ENCODE measurements at regions not wholly inside any gene's neighbourhood (a gene's known extent, or its start where the extent isn't known, plus 50 kb on each side); places are given as distances from the start of the nearest gene placed in this dataset.

DNA sequence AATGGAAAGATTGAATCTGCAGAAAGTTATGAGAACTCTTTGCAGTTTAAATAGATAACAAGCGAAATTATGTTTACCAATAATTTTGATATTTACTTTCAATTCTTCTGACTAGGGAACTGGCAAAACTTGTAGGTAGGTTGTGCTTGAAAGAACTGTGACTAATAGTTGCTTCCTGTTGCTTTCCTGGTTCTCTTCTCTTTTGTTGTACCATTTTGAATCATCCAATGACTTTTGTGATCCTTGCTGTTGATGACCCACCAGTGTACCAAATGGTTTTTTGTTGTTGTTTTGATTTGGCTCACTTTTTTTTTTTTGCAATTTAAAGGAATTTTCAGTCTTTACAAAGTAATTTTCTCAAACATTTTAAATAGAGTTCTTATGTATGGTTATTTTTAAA is 64.9 kb upstream of the DCBLD2 start:
- no peak for TF ChIP-seq CTCF (conservative IDR thresholded peaks at IDR 0.05; ENCODE audit: low read depth)
- no peak for DNase-seq (ENCODE audit: low spot score)
- POLR2A ChIA-PET (ENCODE audit: low non-redundant PET): no interaction called here
- no peak overlapping the region for H3K27ac ChIP-seq
- CTCF ChIA-PET: interaction anchor here (0.7 kb wide), 1 partner anchor 295 kb away, joined by 3 read pairs; no protein-coding TSS in a partner anchor

DNA sequence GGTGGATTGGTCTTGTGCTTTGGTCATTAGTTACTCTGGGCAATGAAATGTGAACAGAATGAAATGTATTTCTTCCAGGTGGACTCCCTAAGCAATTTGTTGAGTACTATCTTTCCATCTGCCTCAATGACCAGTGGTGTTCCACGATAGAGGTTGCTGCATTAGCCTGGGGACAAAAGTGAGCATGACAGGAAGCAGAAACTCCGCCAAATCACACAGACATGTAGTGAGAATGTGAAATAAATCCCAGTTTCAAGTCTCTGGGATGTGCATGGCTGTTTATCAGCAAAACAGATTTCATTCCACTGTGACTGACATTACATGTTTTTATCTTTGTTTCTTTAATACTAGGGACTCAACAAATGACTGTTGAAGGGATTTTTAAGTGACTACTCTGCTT is 63.3 kb upstream of the DCBLD2 start:
- CTCF ChIA-PET: no interaction called here
- no peak for TF ChIP-seq CTCF (conservative IDR thresholded peaks at IDR 0.05; ENCODE audit: low read depth)
- H3K27ac ChIP-seq: no peak overlapping the region
- no peak for DNase-seq (ENCODE audit: low spot score)
- POLR2A ChIA-PET (ENCODE audit: low non-redundant PET): no interaction called here

- POLR2A ChIA-PET (ENCODE audit: low non-redundant PET): interaction anchor here (0.6 kb wide), 1 partner anchor 8 kb away, joined by 3 read pairs; no protein-coding TSS in a partner anchor
- CTCF ChIA-PET: no interaction called here
- no peak for TF ChIP-seq CTCF (conservative IDR thresholded peaks at IDR 0.05; ENCODE audit: low read depth)
- no peak overlapping the region for H3K27ac ChIP-seq
- DNase-seq (ENCODE audit: low spot score): no peak
These were observed 62.1 kb upstream of the DCBLD2 start for GRCh38 chr3:98963546-98963945.

DNA sequence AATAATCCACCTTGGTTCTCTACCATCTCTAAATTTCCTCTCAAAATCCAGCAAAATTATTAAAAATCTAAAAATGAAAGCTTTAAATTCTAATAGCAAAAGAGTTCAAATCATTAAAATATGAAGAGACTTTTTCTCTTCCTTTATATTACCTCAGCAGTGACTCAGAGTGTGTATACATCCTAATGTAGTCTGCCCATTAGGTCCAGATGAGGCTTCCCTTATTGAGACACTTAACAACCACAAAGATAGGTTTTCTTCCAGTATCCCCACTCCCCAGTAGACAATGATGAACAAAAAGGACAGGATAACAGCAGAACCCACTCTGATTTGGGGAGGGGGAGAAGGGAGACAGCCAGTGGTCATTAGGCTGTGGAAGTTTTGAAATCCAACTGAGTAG is 61.5 kb upstream of the DCBLD2 start:
- no peak for TF ChIP-seq CTCF (conservative IDR thresholded peaks at IDR 0.05; ENCODE audit: low read depth)
- no peak for DNase-seq (ENCODE audit: low spot score)
- CTCF ChIA-PET: interaction anchor here (0.6 kb wide), 1 partner anchor 81 kb away, joined by 4 read pairs; no protein-coding TSS in a partner anchor
- H3K27ac ChIP-seq: no peak overlapping the region
- POLR2A ChIA-PET (ENCODE audit: low non-redundant PET): interaction anchor here (0.6 kb wide), 1 partner anchor 9 kb away, joined by 3 read pairs; no protein-coding TSS in a partner anchor

DNA sequence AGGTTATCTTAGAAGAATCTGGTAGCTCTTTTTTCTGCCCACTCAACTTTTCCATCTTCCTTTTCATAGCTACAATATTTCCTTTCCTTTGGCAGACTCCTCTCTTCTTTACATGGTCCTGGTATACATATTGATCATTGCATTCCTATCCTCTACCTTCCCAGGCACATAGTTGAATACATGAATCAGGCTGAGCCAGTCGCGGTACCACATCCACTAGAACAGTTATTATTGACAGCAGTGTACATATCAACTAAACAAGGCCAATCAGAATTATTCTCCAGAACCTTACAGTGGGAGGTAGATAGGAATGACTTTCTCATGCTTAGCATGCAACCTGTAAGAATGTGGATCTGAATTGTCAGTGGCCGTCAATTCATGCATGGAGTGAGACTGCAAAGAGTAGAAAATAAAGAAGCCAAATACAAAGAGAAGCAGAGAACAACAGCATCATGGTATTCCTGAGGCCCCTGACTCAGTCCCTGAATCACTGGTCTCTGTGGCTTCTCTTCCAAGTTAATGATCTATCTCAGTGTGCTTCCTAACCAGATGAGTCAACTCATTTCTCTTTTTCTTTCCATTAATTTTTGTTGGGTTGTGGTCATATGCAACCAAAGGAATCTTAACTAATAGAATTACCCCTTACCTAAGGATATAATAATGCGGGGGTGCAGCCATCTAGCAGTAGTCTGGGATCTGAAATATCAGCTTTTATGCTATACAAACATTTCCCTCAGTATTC is 60.9 kb upstream of the DCBLD2 start:
- CTCF ChIA-PET: interaction anchor here (0.6 to 0.7 kb wide), 2 partner anchors 80 to 405 kb away, joined by 3 to 4 read pairs; no protein-coding TSS in a partner anchor
- TF ChIP-seq CTCF (conservative IDR thresholded peaks at IDR 0.05; ENCODE audit: low read depth): no peak
- H3K27ac ChIP-seq: no peak overlapping the region
- POLR2A ChIA-PET (ENCODE audit: low non-redundant PET): no interaction called here
- peak; percentile 77 for DNase-seq (ENCODE audit: low spot score)

GRCh38 chr3:98961161-98962155 is 60.0 kb upstream of the DCBLD2 start:
- ChIA-PET POLR2A (ENCODE audit: low non-redundant PET) (no interaction called here), CTCF (interaction anchor here (0.7 kb wide), 2 partner anchors 38 to 405 kb away, joined by 3 to 5 read pairs; no protein-coding TSS in a partner anchor)
- H3K27ac ChIP-seq: no peak overlapping the region
- TF ChIP-seq CTCF (conservative IDR thresholded peaks at IDR 0.05; ENCODE audit: low read depth): no peak
- DNase-seq (ENCODE audit: low spot score): no peak

All from RWPE1 (cell line).